Mesenchymal stem cell (in vitro differentiated cells and primary cell): ENCODE measurements at regions not wholly inside any gene's neighbourhood (a gene's known extent, or its start where the extent isn't known, plus 50 kb on each side); places are given as distances from the start of the nearest gene placed in this dataset.

Experiments
- DNase-seq: peaks from one replicate; pipeline ENCODE4 v3.0.0-alpha.2; 2013
- H2AFZ ChIP-seq: one replicate; pipeline ENCODE4 v1.6.1; 2013; ENCODE audit warnings: low read depth, mild to moderate bottlenecking, control low read depth, inconsistent platforms, low read length, moderate library complexity
- H2AK5ac ChIP-seq: 2 replicates; pipeline ENCODE4 v1.6.1; 2013; ENCODE audit warnings: low read length, moderate library complexity, mild to moderate bottlenecking, inconsistent platforms; ENCODE audit not compliant: severe bottlenecking
- H2BK120ac ChIP-seq: one replicate; pipeline ENCODE4 v1.6.1; 2013; ENCODE audit warnings: low read depth, mild to moderate bottlenecking, inconsistent platforms, low read length, moderate library complexity
- H2BK12ac ChIP-seq, 2 experiments: one replicate each; pipeline ENCODE4 v1.6.1; 2013; ENCODE audit warnings: inconsistent platforms in 2 of 2, low read length in 2 of 2, mild to moderate bottlenecking in 2 of 2, moderate library complexity in 2 of 2, control low read depth in 1 of 2
- H2BK15ac ChIP-seq: one replicate; pipeline ENCODE4 v1.6.1; 2013; ENCODE audit warnings: mild to moderate bottlenecking, low read depth, inconsistent platforms; ENCODE audit not compliant: poor library complexity, severe bottlenecking
- H2BK5ac ChIP-seq: 2 replicates; pipeline ENCODE4 v1.6.1; 2013; ENCODE audit warnings: low read depth, mild to moderate bottlenecking, low read length, control low read depth, inconsistent platforms; ENCODE audit not compliant: poor library complexity, severe bottlenecking
- H3K14ac ChIP-seq, 2 experiments: one replicate each; pipeline ENCODE4 v1.6.1; 2013; ENCODE audit warnings: inconsistent platforms in 2 of 2, low read length in 2 of 2, control low read depth in 1 of 2, mild to moderate bottlenecking in 1 of 2, moderate library complexity in 1 of 2
- H3K18ac ChIP-seq, 2 experiments: one replicate each; pipeline ENCODE4 v1.6.1; 2013; ENCODE audit warnings: inconsistent platforms in 2 of 2, low read length in 2 of 2, control low read depth in 1 of 2, low read depth in 1 of 2, mild to moderate bottlenecking in 1 of 2
- H3K23ac ChIP-seq, 2 experiments: one replicate each; pipeline ENCODE4 v1.6.1; 2013; ENCODE audit warnings: inconsistent platforms in 2 of 2, low read length in 2 of 2, mild to moderate bottlenecking in 2 of 2, moderate library complexity in 2 of 2, control low read depth in 1 of 2
- H3K27ac ChIP-seq: 2 replicates; pipeline ENCODE4 v1.5.1; 2013; ENCODE audit warnings: mild to moderate bottlenecking, moderate library complexity, low read length, control low read depth, inconsistent platforms; ENCODE audit not compliant: poor library complexity, severe bottlenecking
- H3K27me3 ChIP-seq, 2 experiments: 2 replicates each; pipeline versions ENCODE4 v1.6.1 to v1.7.0; 2013; ENCODE audit warnings: low read length in 2 of 2, mild to moderate bottlenecking in 2 of 2, moderate library complexity in 2 of 2, control low read depth in 1 of 2, inconsistent platforms in 1 of 2; ENCODE audit not compliant: control insufficient read depth in 1 of 2, insufficient read depth in 1 of 2
- H3K36me3 ChIP-seq, 2 experiments: 2 replicates each; pipeline versions ENCODE4 v1.6.1 to v1.7.0; 2013; ENCODE audit warnings: low read length in 2 of 2, control low read depth in 1 of 2, inconsistent platforms in 1 of 2, low read depth in 1 of 2, mild to moderate bottlenecking in 1 of 2; ENCODE audit not compliant: insufficient read depth in 2 of 2, control insufficient read depth in 1 of 2
- H3K4ac ChIP-seq, 2 experiments: one replicate each; pipeline ENCODE4 v1.6.1; 2013; ENCODE audit warnings: inconsistent platforms in 2 of 2, low read length in 2 of 2, mild to moderate bottlenecking in 2 of 2, moderate library complexity in 2 of 2, control low read depth in 1 of 2, low read depth in 1 of 2
- H3K4me1 ChIP-seq: 2 replicates; pipeline ENCODE4 v1.6.1; 2013; ENCODE audit warnings: low read depth, low read length, control low read depth; ENCODE audit not compliant: control insufficient read depth, insufficient read depth
- H3K4me2 ChIP-seq: 2 replicates; pipeline ENCODE4 v1.6.1; 2013; ENCODE audit warnings: low read length, mild to moderate bottlenecking, inconsistent platforms; ENCODE audit not compliant: poor library complexity, severe bottlenecking
- H3K4me3 ChIP-seq, 2 experiments: 2 replicates each; pipeline versions ENCODE4 v1.5.1 to v1.7.0; 2013; ENCODE audit warnings: low read length in 2 of 2, mild to moderate bottlenecking in 2 of 2, control low read depth in 1 of 2, low read depth in 1 of 2; ENCODE audit not compliant: insufficient read depth in 1 of 2
- H3K79me1 ChIP-seq: replicated peaks from 2 replicates; pipeline ENCODE4 v1.6.1; 2013; ENCODE audit warnings: mild to moderate bottlenecking, control low read depth, low read length, inconsistent platforms; ENCODE audit not compliant: poor library complexity, severe bottlenecking
- H3K9ac ChIP-seq: 2 replicates; pipeline ENCODE4 v1.7.0; 2013; ENCODE audit warnings: mild to moderate bottlenecking, low read length, moderate library complexity
- H3K9me3 ChIP-seq: 2 replicates; pipeline ENCODE4 v1.7.0; 2013; ENCODE audit warnings: mild to moderate bottlenecking, low read length; ENCODE audit not compliant: control insufficient read depth
- H4K8ac ChIP-seq: one replicate; pipeline ENCODE4 v1.6.1; 2013; ENCODE audit warnings: inconsistent platforms, mild to moderate bottlenecking, low read length, moderate library complexity
- H4K91ac ChIP-seq: one replicate; pipeline ENCODE4 v1.6.1; 2013; ENCODE audit warnings: mild to moderate bottlenecking, low read length, inconsistent platforms
- WGBS: methylation state at CpG from one replicate; pipeline ENCODE4 v1.1.7; 2013; ENCODE audit warnings: mixed read lengths; 5-methylcytosine and 5-hydroxymethylcytosine counted together

- WGBS = 62% methylated on average over 7 of the region's 7 CpGs
- Histone ChIP-seq H3K14ac (peak overlapping the region in 1 of 2 experiments; percentile 94), H4K91ac (peak overlapping the region; percentile 5), H3K79me1 (no peaks in the 10 kb centered on the region), H3K23ac (no peak overlapping the region), H3K36me3 (no peaks in the 10 kb centered on the region), H2AK5ac (peak overlapping the region; percentile 19), H4K8ac (peak overlapping the region; percentile 63), H2BK120ac (peak overlapping the region; percentile 99), H3K18ac (peak overlapping the region; percentile 16 to 87), H3K4me3 (peak overlapping the region in 1 of 2 experiments; percentile 2), H2BK5ac (peak overlapping the region; percentile 60), H3K4ac (peak overlapping the region; percentile 65 to 94), H3K27me3 (no peaks in the 10 kb centered on the region), H2AFZ (no peak overlapping the region), H2BK12ac (peak overlapping the region; percentile 50 to 81), H3K4me2 (no peak overlapping the region), H3K9ac (peak overlapping the region; percentile 84), H2BK15ac (no peak overlapping the region), H3K9me3 (no peaks in the 10 kb centered on the region), H3K27ac (peak overlapping the region; percentile 96), H3K4me1 (peaks cover 19% of the 10 kb centered on the region)
- peak; percentile 79 for DNase-seq
Observed at GRCh38 chr21:33975548-33976081, 60.0 kb upstream of the ATP5PO start.

- H2BK120ac ChIP-seq = no peak overlapping the region
- H3K14ac ChIP-seq = no peak overlapping the region
- H2BK15ac ChIP-seq = peak overlapping the region; percentile 52
- H3K23ac ChIP-seq = no peak overlapping the region
- H3K4me2 ChIP-seq = no peak overlapping the region
- peak overlapping the region; percentile 96 for H3K27ac ChIP-seq
- H3K18ac ChIP-seq = no peak overlapping the region
- H2AFZ ChIP-seq = no peak overlapping the region
- peaks cover 21% of the 10 kb centered on the region for H3K4me1 ChIP-seq
- no peaks in the 10 kb centered on the region for H3K9me3 ChIP-seq
- DNase-seq = no peak
- H3K4me3 ChIP-seq = no peak overlapping the region
- no peak overlapping the region for H4K91ac ChIP-seq
- no peak overlapping the region for H4K8ac ChIP-seq
- WGBS = 87% methylated on average over 5 of the region's 9 CpGs
- no peaks in the 10 kb centered on the region for H3K79me1 ChIP-seq
- peak overlapping the region; percentile 84 for H3K9ac ChIP-seq
- H2BK5ac ChIP-seq = no peak overlapping the region
- no peak overlapping the region for H3K4ac ChIP-seq
- no peak overlapping the region for H2BK12ac ChIP-seq
- H3K36me3 ChIP-seq = no peaks in the 10 kb centered on the region
- H3K27me3 ChIP-seq = no peaks in the 10 kb centered on the region
- no peak overlapping the region for H2AK5ac ChIP-seq
Observed at GRCh38 chr21:33974513-33975468, 59.2 kb upstream of the ATP5PO start.

GRCh38 chr21:33973268-33973667, 57.7 kb upstream of the ATP5PO start:
- Histone ChIP-seq H4K91ac (no peak overlapping the region), H2BK15ac (no peak overlapping the region), H3K4me3 (no peak overlapping the region), H3K4ac (no peak overlapping the region), H3K9me3 (no peaks in the 10 kb centered on the region), H3K79me1 (no peaks in the 10 kb centered on the region), H3K27ac (no peak overlapping the region), H3K9ac (no peak overlapping the region), H3K27me3 (no peaks in the 10 kb centered on the region), H3K36me3 (no peaks in the 10 kb centered on the region), H2BK5ac (no peak overlapping the region), H3K14ac (no peak overlapping the region), H3K23ac (no peak overlapping the region), H2BK120ac (no peak overlapping the region), H3K4me1 (peaks cover 27% of the 10 kb centered on the region), H3K4me2 (no peak overlapping the region), H3K18ac (peak overlapping the region in 1 of 2 experiments; percentile 55), H4K8ac (no peak overlapping the region), H2AFZ (no peak overlapping the region), H2BK12ac (no peak overlapping the region), H2AK5ac (peak overlapping the region; percentile 62)
- DNase-seq = no peak
- 58% methylated on average over 5 of the region's 5 CpGs for WGBS

- no peak overlapping the region for H2BK15ac ChIP-seq
- H2AFZ ChIP-seq = no peak overlapping the region
- no peak overlapping the region for H2BK120ac ChIP-seq
- WGBS = 91% methylated on average over 5 of the region's 5 CpGs
- no peaks in the 10 kb centered on the region for H3K27me3 ChIP-seq
- no peak for DNase-seq
- H2BK5ac ChIP-seq = no peak overlapping the region
- H4K91ac ChIP-seq = peak overlapping the region; percentile 2
- H2AK5ac ChIP-seq = peak overlapping the region; percentile 10
- peak overlapping the region in 1 of 2 experiments; percentile 0 for H3K14ac ChIP-seq
- H2BK12ac ChIP-seq = peak overlapping the region in 1 of 2 experiments; percentile 94
- no peak overlapping the region for H3K4me2 ChIP-seq
- peak overlapping the region in 1 of 2 experiments; percentile 79 for H3K4ac ChIP-seq
- H3K18ac ChIP-seq = peak overlapping the region; percentile 46 to 79
- no peaks in the 10 kb centered on the region for H3K9me3 ChIP-seq
- no peak overlapping the region for H3K23ac ChIP-seq
- H3K36me3 ChIP-seq = no peaks in the 10 kb centered on the region
- H4K8ac ChIP-seq = peak overlapping the region; percentile 2
- peak overlapping the region; percentile 59 for H3K27ac ChIP-seq
- no peak overlapping the region for H3K9ac ChIP-seq
- no peak overlapping the region for H3K4me3 ChIP-seq
- peaks cover 31% of the 10 kb centered on the region for H3K4me1 ChIP-seq
- no peaks in the 10 kb centered on the region for H3K79me1 ChIP-seq
Observed at GRCh38 chr21:33972539-33972938, 56.9 kb upstream of the ATP5PO start.
